GM20000 (cell line): ENCODE measurements at regions not wholly inside any gene's neighbourhood (a gene's known extent, or its start where the extent isn't known, plus 50 kb on each side); places are given as distances from the start of the nearest gene placed in this dataset.

ENCODE experiments used
- DNase-seq: peaks from one replicate; pipeline ENCODE4 v3.0.0; 2012; ENCODE audit warnings: low spot score
- TF ChIP-seq, protein P1 (sequence below): IDR thresholded peaks from 2 replicates; pipeline ENCODE4 v1.5.1; 2012; ENCODE audit warnings: mild to moderate bottlenecking, control low read depth; ENCODE audit errors: extremely low read depth, missing control alignments

DNA sequence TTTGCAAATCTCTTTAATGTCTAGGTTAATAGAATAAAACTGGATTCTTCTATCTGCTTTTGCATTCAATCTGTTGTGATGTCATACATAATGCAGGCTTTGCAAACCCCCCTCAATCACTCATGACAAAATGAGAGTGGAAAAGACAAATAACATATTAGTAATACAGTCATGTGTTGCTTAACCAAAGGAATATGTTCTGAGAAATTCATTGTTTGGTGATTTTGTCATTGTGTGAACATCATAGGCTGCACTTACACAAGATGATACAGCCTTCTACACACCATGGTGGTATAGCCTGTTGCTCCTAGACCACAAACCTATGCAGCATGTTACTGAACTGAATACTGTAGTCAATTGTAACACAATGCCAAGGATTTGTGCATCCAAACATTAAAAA, 87.3 kb upstream of the SEC61G start:
- no peak for DNase-seq
- TF ChIP-seq, protein P1, sequence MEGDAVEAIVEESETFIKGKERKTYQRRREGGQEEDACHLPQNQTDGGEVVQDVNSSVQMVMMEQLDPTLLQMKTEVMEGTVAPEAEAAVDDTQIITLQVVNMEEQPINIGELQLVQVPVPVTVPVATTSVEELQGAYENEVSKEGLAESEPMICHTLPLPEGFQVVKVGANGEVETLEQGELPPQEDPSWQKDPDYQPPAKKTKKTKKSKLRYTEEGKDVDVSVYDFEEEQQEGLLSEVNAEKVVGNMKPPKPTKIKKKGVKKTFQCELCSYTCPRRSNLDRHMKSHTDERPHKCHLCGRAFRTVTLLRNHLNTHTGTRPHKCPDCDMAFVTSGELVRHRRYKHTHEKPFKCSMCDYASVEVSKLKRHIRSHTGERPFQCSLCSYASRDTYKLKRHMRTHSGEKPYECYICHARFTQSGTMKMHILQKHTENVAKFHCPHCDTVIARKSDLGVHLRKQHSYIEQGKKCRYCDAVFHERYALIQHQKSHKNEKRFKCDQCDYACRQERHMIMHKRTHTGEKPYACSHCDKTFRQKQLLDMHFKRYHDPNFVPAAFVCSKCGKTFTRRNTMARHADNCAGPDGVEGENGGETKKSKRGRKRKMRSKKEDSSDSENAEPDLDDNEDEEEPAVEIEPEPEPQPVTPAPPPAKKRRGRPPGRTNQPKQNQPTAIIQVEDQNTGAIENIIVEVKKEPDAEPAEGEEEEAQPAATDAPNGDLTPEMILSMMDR, result no peak

DNA sequence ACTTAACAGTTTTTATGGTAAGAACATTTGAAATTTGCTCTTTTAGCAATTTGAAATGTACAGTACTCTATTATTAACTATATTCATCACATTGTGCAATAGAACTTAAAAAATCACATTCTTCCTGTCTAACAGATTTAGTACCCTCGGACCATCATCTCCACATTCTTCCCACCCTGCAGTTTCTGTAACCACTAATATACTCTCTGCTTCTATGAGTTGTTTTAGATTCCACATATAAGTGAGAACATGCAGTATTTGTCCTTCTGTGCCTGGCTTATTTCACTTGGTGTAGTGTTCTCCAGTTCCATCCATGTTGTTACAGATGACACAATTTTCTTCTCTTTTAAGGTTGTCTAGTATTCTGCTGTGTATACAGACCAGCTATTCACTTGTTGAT, 88.9 kb upstream of the SEC61G start:
- DNase-seq, result no peak

DNA sequence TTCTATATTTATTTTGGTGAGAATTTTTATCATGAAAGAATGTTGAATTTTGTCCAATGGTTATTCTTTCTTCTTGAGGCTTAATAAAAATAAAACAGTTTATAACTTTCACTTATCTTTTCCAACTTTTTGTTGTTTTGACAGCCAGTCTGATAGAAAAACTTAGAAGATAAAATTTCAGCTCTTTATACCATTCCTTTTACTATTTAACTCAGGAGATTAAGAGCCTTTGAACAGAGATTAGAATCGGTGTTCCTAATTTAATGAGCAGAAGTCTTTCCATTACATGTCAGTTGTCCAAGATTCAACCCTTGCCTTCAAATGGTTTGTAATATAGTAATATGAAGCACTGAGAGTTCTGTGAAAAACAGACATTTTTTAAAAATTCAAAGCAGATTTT, 97.8 kb upstream of the SEC61G start:
- TF ChIP-seq, protein P1, result no peak
- DNase-seq, result no peak

More for the DNA sequence above, 88.9 kb upstream of the SEC61G start:
- TF ChIP-seq, protein P1, result no peak

DNA sequence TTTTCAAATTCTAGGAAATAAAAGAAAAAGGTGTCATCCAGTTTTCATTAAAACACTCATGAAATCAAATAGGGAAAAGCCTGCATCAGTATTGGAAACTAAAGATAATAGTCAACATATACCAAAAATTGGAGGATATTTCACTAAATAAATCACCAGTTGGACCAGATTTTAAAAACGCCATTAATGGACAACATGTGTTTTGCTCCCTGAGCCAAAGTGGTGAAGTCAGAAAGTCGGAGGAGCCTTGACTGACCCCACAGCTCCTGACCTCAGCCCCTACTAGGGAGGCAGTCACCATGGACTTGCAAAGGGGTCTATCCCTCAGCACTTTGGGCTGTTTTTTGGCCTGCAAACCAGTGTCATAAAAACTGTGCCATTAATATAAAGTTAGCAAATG, 98.3 kb upstream of the SEC61G start:
- no peak for DNase-seq
- TF ChIP-seq, protein P1, result no peak

DNA sequence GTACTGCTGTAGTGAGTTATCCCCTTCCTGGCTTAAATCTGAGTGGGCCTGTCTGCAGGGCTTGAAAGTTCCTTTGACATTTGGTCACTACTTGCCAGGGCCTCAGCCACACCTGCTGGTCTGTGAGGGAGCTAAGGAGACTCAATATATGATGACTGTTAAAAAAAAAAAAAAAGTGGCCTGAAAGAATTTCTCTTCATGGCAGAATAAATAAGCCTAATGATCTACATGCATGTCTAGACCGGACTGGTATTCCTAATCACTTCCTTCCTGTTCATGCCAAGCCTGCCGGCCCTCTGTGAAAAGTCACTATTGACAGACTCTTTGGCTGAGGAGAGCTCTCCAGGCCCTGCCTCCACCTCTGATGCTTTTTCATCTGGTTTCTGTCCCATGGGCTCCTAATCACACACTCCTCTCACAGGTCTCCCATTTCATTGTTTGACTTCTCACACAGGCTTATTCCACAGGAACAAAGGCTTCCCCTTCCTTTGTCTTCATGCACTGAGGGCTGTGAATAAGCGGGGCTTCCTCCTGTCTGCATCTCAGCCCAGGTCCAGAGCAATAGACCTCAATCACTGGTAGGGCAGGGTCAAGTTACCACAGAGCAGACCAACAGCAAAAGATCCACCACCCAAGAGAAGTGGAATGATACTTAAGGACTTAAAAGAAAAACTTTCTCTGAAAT, 99.1 kb upstream of the SEC61G start:
- TF ChIP-seq, protein P1, result no peak
- DNase-seq, result no peak

DNA sequence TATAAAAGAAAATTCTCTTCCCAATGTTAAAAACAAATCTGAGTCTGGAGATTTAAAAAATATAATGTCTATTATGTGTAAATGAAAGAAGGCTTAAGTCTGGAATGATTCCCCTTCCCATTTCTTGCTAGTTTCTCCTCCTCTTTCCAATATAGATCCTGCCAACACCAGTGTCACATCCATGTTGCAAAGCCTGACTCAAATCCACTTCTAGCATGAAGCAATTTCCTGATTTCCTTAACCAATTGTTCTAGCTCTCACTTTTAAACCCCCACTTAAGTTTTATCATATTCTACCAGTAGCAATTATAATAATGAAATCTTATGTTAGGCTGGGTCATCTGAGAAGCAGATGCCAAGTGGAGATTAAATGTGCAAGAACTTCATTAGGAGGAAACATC, 100.1 kb upstream of the SEC61G start:
- TF ChIP-seq, protein P1, result no peak
- DNase-seq, result no peak

DNA sequence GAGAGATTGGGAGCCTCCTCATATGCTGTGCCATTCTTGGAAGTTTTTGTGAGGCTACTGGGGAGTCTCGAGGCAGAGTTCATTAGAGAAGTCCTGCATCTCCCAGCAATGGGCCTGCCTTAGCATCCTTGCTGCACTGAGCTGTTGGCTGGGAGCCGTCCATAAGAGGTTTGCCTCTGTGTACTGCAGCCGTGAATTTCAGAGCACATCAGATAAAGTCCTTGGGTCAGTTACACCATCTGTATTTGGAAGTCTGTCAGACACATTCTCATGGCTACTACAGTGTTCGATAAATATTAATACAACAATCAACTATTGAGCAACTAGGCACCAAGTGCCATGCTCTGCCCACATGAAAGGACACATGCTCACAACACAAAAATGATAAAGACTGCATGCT, 100.5 kb upstream of the SEC61G start:
- no peak for DNase-seq
- TF ChIP-seq, protein P1, result no peak
